Lower leg skin (tissue), 4 donors: ENCODE measurements at regions not wholly inside any gene's neighbourhood (a gene's known extent, or its start where the extent isn't known, plus 50 kb on each side); places are given as distances from the start of the nearest gene placed in this dataset.
"Not testable (repeated sequence)": the region's sequence is repeated elsewhere in the genome, so short reads cannot be mapped to it uniquely, and the experiment has no call there.

Experiments
- DNase-seq, 2 donors: peaks; one replicate each; pipeline ENCODE4 v3.0.0-alpha.2; 2019; ENCODE audit warnings: low spot score in 2 of 2
- H3K4me3 ChIP-seq: fragments of 200-600 bp; sonication (generic); 2 replicates; pipeline ENCODE4 v1.5.1; 2017; ENCODE audit warnings: mild to moderate bottlenecking, low read depth; ENCODE audit not compliant: poor library complexity, severe bottlenecking
- POLR2A ChIP-seq, 2 donors: fragments of 450-650 bp; IDR thresholded peaks; one replicate each; pipeline ENCODE4 v1.6.1; 2016 to 2017; ENCODE audit warnings: antibody characterized with exemption in 2 of 2, mild to moderate bottlenecking in 1 of 2, moderate library complexity in 1 of 2
- WGBS, 2 donors: methylation state at CpG; one replicate each; pipeline ENCODE4 v1.1.5; 2018; 5-methylcytosine and 5-hydroxymethylcytosine counted together
- intact Hi-C: fragments of 100-400 bp; cut with DNase I; formaldehyde crosslinking; loops from one replicate; pipeline ENCODE4 v1.15.0; 2023; ENCODE audit warnings: low total_unique reads
- TF ChIP-seq, protein P1 (sequence below), 3 donors: fragments of 450-650 bp; IDR thresholded peaks; one replicate each; pipeline ENCODE4 v1.5.1; 2016; ENCODE audit warnings: antibody characterized with exemption in 3 of 3, mild to moderate bottlenecking in 3 of 3, moderate library complexity in 2 of 3

- H3K4me3 ChIP-seq, result no peak overlapping the region
- WGBS, 2 donors, result 48 to 50% methylated on average over 1 of the region's 1 CpG
- intact Hi-C loops, result no loop called here
- DNase-seq, result no peak
- TF ChIP-seq, protein P1, sequence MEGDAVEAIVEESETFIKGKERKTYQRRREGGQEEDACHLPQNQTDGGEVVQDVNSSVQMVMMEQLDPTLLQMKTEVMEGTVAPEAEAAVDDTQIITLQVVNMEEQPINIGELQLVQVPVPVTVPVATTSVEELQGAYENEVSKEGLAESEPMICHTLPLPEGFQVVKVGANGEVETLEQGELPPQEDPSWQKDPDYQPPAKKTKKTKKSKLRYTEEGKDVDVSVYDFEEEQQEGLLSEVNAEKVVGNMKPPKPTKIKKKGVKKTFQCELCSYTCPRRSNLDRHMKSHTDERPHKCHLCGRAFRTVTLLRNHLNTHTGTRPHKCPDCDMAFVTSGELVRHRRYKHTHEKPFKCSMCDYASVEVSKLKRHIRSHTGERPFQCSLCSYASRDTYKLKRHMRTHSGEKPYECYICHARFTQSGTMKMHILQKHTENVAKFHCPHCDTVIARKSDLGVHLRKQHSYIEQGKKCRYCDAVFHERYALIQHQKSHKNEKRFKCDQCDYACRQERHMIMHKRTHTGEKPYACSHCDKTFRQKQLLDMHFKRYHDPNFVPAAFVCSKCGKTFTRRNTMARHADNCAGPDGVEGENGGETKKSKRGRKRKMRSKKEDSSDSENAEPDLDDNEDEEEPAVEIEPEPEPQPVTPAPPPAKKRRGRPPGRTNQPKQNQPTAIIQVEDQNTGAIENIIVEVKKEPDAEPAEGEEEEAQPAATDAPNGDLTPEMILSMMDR (IDR thresholded peaks at IDR 0.05), result no peak
- TF ChIP-seq POLR2A (IDR thresholded peaks at IDR 0.05), result no peak
These were observed 1346.8 kb upstream of the GJE1 start for GRCh38 chr6:140785926-140786325.

- TF ChIP-seq, protein P1 (IDR thresholded peaks at IDR 0.05), result no peak
- no peak for TF ChIP-seq POLR2A (IDR thresholded peaks at IDR 0.05)
- no peak for DNase-seq
- no peak overlapping the region for H3K4me3 ChIP-seq
- WGBS, 2 donors, result 57 to 61% methylated on average over 2 of the region's 2 CpGs
- intact Hi-C loops, result no loop called here
These were observed 1348.2 kb upstream of the GJE1 start for GRCh38 chr6:140784573-140784972.

- 92 to 95% methylated on average over 2 of the region's 2 CpGs for WGBS, 2 donors
- DNase-seq, intact Hi-C loops, H3K4me3 ChIP-seq: not testable (repeated sequence)
These were observed 1349.2 kb upstream of the GJE1 start for GRCh38 chr6:140783504-140783903.

- TF ChIP-seq, protein P1 (IDR thresholded peaks at IDR 0.05), result no peak
- TF ChIP-seq POLR2A (IDR thresholded peaks at IDR 0.05), result no peak
- 89 to 92% methylated on average over 1 of the region's 1 CpG for WGBS, 2 donors
- no peak overlapping the region for H3K4me3 ChIP-seq
- intact Hi-C loops, result no loop called here
- no peak for DNase-seq
These were observed 1349.8 kb upstream of the GJE1 start for GRCh38 chr6:140782941-140783340.

DNA sequence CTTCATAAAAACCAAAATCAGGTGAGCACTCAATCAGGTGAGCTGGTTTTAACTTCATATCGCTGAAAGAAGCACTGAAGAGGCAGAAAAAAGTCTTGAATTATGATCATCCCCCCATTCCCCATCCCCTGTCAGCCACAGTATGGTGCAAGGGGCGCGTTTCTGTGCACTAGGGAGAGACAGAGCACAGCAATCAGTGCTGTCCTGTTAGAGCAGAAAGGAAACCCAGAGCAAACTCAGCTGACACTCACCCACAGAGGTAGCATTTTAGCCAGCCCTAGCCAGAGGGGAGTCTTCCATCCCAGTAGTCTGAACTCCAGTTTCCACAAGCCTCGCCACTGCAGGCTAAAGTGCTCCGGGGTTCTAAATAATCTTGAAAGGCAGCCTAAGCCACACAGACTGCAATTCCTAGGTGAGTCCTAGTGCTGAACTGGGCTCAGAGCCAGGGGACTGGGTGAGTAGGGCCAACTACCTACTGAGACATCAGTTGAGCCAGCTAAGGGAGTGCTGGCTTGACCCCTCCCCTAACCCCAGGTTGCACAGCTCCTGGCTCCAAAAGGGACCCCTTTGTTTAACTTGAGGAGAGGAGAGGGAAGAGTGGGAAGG is 1352.6 kb upstream of the GJE1 start:
- no peak overlapping the region for H3K4me3 ChIP-seq
- 70 to 81% methylated on average over 5 of the region's 5 CpGs for WGBS, 2 donors
- intact Hi-C loops, result no loop called here
- TF ChIP-seq POLR2A (IDR thresholded peaks at IDR 0.05), result no peak
- TF ChIP-seq, protein P1 (IDR thresholded peaks at IDR 0.05), result no peak
- DNase-seq, result no peak

DNA sequence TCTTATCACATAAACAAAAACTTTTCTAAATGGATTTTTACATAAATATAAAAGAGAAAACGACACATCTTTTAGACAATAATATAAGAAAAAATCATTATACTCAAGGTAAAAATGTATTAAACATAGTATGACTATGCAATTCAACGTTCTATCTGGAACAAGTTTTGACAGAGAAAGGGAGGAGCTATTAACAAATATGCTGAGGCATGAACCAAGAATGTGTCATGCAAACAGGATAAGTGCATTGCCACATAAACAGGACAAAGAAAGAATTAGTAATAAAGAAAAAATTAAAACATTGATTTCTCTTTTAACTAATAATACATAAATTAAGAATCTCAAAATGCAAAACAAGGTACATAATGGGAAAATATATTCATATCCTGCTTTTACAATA is 1353.4 kb upstream of the GJE1 start:
- WGBS, 2 donors, result 59 to 61% methylated on average over 2 of the region's 2 CpGs
- no peak for DNase-seq
- TF ChIP-seq, protein P1 (IDR thresholded peaks at IDR 0.05), result no peak
- TF ChIP-seq POLR2A (IDR thresholded peaks at IDR 0.05), result no peak
- intact Hi-C loops, result no loop called here
- H3K4me3 ChIP-seq, result no peak overlapping the region
